CD8-positive, alpha-beta memory T cell (primary cell): ENCODE measurements at regions not wholly inside any gene's neighbourhood (a gene's known extent, or its start where the extent isn't known, plus 50 kb on each side); places are given as distances from the start of the nearest gene placed in this dataset.

Experiments
- CTCF ChIA-PET: fragments of 350-600 bp; sonication (Branson Sonifier 250); formaldehyde crosslinking; loops from one replicate; lab custom pipeline; 2021; ENCODE audit warnings: antibody characterized with exemption; lab: Charles Lee
- POLR2A ChIA-PET: fragments of 350-600 bp; sonication (Branson Sonifier 250); formaldehyde crosslinking; loops from one replicate; lab custom pipeline; 2021; ENCODE audit warnings: antibody characterized with exemption; lab: Charles Lee
- DNase-seq, 5 donors: peaks; one replicate each; pipeline versions ENCODE4 v3.0.0 to v3.0.0-alpha.2; 2020 to 2022; ENCODE audit warnings: mixed read lengths in 1 of 5
- H3K27ac ChIP-seq: one replicate; pipeline ENCODE4 v1.7.0; 2013; ENCODE audit warnings: low read depth, mild to moderate bottlenecking, low read length, moderate library complexity
- H3K27me3 ChIP-seq: 2 replicates; pipeline ENCODE4 v1.7.0; 2013; ENCODE audit warnings: low read length, mild to moderate bottlenecking; ENCODE audit not compliant: insufficient read depth, poor library complexity, severe bottlenecking
- H3K36me3 ChIP-seq: 2 replicates; pipeline ENCODE4 v1.7.0; 2013; ENCODE audit warnings: mild to moderate bottlenecking, low read length, moderate library complexity; ENCODE audit not compliant: insufficient read depth
- H3K4me1 ChIP-seq: 2 replicates; pipeline ENCODE4 v1.7.0; 2013; ENCODE audit warnings: mild to moderate bottlenecking, low read length, moderate library complexity; ENCODE audit not compliant: insufficient read depth
- H3K4me3 ChIP-seq: 2 replicates; pipeline ENCODE4 v1.7.0; 2013; ENCODE audit warnings: mild to moderate bottlenecking, low read length
- H3K9me3 ChIP-seq: 2 replicates; pipeline ENCODE4 v1.7.0; 2013; ENCODE audit warnings: mild to moderate bottlenecking, low read length
- H3K27ac Mint-ChIP-seq, 8 donors: one replicate each; pipeline ENCODE4 v1.8.0; 2020 to 2021; ENCODE audit warnings: mixed read lengths in 8 of 8, mild to moderate bottlenecking in 6 of 8, inconsistent platforms in 3 of 8, moderate library complexity in 3 of 8
- H3K27me3 Mint-ChIP-seq, 2 donors: one replicate each; pipeline ENCODE4 v1.8.0; 2020 to 2021; ENCODE audit warnings: mixed read lengths in 2 of 2, mild to moderate bottlenecking in 1 of 2, moderate library complexity in 1 of 2
- H3K36me3 Mint-ChIP-seq, 3 donors: one replicate each; pipeline ENCODE4 v1.8.0; 2020 to 2021; ENCODE audit warnings: mixed read lengths in 3 of 3, inconsistent platforms in 1 of 3, mild to moderate bottlenecking in 1 of 3
- H3K4me1 Mint-ChIP-seq, 3 donors: one replicate each; pipeline ENCODE4 v1.8.0; 2020 to 2021; ENCODE audit warnings: mixed read lengths in 3 of 3, inconsistent platforms in 1 of 3, mild to moderate bottlenecking in 1 of 3
- H3K4me3 Mint-ChIP-seq, 7 donors: one replicate each; pipeline ENCODE4 v1.8.0; 2020 to 2021; ENCODE audit warnings: mixed read lengths in 7 of 7, mild to moderate bottlenecking in 6 of 7, moderate library complexity in 4 of 7, inconsistent platforms in 2 of 7
- H3K9me3 Mint-ChIP-seq, 5 donors: one replicate each; pipeline ENCODE4 v1.8.0; 2020 to 2022; ENCODE audit warnings: mixed read lengths in 5 of 5, mild to moderate bottlenecking in 3 of 5, moderate library complexity in 2 of 5, inconsistent platforms in 1 of 5

DNA sequence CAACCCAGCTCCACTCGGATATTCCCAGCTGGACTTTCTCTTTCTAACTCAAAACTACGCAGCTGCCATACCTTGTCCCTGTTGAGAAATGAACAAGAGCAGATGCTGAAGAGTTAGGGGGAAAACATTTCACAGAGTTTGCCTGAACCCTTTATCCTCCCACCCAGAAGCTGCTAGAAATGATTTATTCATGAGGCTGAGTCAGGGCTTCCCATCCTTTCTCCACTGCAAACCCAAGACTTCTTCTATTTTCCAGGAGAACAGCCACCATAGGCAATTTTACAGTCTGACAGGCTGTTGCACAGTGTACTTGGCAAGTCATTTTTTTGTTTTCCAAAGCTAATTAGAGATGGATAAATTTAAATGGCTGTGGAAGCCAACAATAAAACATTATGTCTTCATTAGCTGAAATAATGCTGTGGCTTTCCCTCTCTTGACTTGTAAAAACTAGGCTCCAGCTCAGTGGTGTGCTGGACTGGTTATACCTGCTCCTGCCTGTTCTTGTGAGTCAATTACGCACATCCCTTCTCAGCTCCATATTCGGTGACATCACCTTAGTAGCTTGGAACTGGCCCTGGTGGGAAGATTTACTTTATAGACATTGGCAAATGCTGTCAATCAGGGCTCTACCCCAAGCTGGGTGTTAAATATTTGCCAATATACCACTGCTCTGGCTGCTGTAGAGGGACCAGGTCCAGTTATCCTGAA is 71.9 kb downstream of the KIF4B start:
- Mint-ChIP-seq H3K4me1 (no peaks in the 10 kb centered on the region), H3K9me3 (peaks cover 0 to 5% (median 0%) of the 10 kb centered on the region in 5 donors), H3K27me3 (peaks cover 2 to 5% of the 10 kb centered on the region in 2 donors), H3K36me3 (no peaks in the 10 kb centered on the region), H3K4me3 (no peak overlapping the region), H3K27ac (no peak overlapping the region)
- no peaks in the 10 kb centered on the region for H3K36me3 ChIP-seq
- CTCF ChIA-PET: no interaction called here
- no peak overlapping the region for H3K27ac ChIP-seq
- no peak for DNase-seq
- H3K27me3 ChIP-seq: no peaks in the 10 kb centered on the region
- no peaks in the 10 kb centered on the region for H3K4me1 ChIP-seq
- no peaks in the 10 kb centered on the region for H3K9me3 ChIP-seq
- no peak overlapping the region for H3K4me3 ChIP-seq
- POLR2A ChIA-PET: no interaction called here

GRCh38 chr5:155087036-155087435 is 73.5 kb downstream of the KIF4B start:
- Histone ChIP-seq H3K27me3 (no peaks in the 10 kb centered on the region), H3K4me1 (no peaks in the 10 kb centered on the region), H3K36me3 (no peaks in the 10 kb centered on the region), H3K9me3 (no peaks in the 10 kb centered on the region), H3K4me3 (no peak overlapping the region), H3K27ac (no peak overlapping the region)
- Mint-ChIP-seq H3K4me3 (no peak overlapping the region), H3K27me3 (peaks cover 2 to 6% of the 10 kb centered on the region in 2 donors), H3K9me3 (peaks cover 0 to 5% (median 0%) of the 10 kb centered on the region in 5 donors), H3K27ac (no peak overlapping the region), H3K4me1 (no peaks in the 10 kb centered on the region), H3K36me3 (no peaks in the 10 kb centered on the region)
- POLR2A ChIA-PET: no interaction called here
- CTCF ChIA-PET: interaction anchor here (1.1 kb wide), 1 partner anchor 21 kb away, joined by 3 read pairs; no protein-coding TSS in a partner anchor
- no peak for DNase-seq

GRCh38 chr5:155088811-155089210 is 75.3 kb downstream of the KIF4B start:
- H3K4me1 Mint-ChIP-seq: no peaks in the 10 kb centered on the region
- no peaks in the 10 kb centered on the region for H3K4me1 ChIP-seq
- H3K27ac Mint-ChIP-seq: no peak overlapping the region
- H3K27me3 Mint-ChIP-seq: peaks cover 2 to 12% of the 10 kb centered on the region in 2 donors
- H3K27me3 ChIP-seq: no peaks in the 10 kb centered on the region
- POLR2A ChIA-PET: no interaction called here
- peaks cover 0 to 7% (median 0%) of the 10 kb centered on the region in 5 donors for H3K9me3 Mint-ChIP-seq
- DNase-seq: no peak
- H3K9me3 ChIP-seq: no peaks in the 10 kb centered on the region
- no peak overlapping the region for H3K4me3 Mint-ChIP-seq
- H3K27ac ChIP-seq: no peak overlapping the region
- CTCF ChIA-PET: no interaction called here
- H3K36me3 ChIP-seq: no peaks in the 10 kb centered on the region
- no peak overlapping the region for H3K4me3 ChIP-seq
- H3K36me3 Mint-ChIP-seq: no peaks in the 10 kb centered on the region

- ChIA-PET CTCF (no interaction called here), POLR2A (no interaction called here)
- H3K4me1 Mint-ChIP-seq: no peaks in the 10 kb centered on the region
- H3K27me3 Mint-ChIP-seq: peaks cover 2 to 16% of the 10 kb centered on the region in 2 donors
- Histone ChIP-seq H3K9me3 (no peaks in the 10 kb centered on the region), H3K27ac (no peak overlapping the region), H3K36me3 (no peaks in the 10 kb centered on the region), H3K27me3 (no peaks in the 10 kb centered on the region), H3K4me1 (no peaks in the 10 kb centered on the region), H3K4me3 (no peak overlapping the region)
- no peaks in the 10 kb centered on the region for H3K36me3 Mint-ChIP-seq
- no peak for DNase-seq
- H3K4me3 Mint-ChIP-seq: no peak overlapping the region
- H3K27ac Mint-ChIP-seq: no peak overlapping the region
- H3K9me3 Mint-ChIP-seq: peaks cover 0 to 5% (median 0%) of the 10 kb centered on the region in 5 donors
These were observed 76.1 kb downstream of the KIF4B start for GRCh38 chr5:155089643-155090042.

DNA sequence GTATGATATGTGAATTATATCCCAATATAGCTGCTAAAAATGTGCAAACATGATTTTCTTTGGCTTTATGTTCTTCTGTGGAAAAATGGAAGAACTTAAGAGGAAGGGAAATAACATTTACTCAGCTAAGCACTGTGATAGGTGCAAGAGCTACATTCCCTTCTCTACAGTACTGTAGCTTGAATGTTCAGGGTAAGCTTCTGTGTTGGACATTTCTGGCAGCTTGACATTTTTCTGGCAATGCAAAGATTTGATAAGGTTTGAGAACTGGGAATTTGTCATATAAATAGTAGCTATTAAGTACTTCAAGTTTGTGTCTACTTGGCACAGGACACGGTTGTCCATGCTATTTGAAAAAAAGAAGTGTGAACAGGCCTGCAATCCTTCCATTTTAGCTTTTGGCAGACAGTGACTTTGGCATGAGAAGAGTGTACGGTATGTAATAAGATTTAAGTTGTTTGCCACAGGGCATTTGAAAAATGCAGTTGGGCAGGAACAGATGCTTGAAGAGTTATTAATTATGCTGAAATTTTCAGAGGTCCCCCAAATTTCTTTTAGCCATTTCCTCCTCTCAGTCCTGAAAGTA is 77.6 kb downstream of the KIF4B start:
- peaks cover 0 to 7% (median 3%) of the 10 kb centered on the region in 5 donors for H3K9me3 Mint-ChIP-seq
- Histone ChIP-seq H3K36me3 (no peaks in the 10 kb centered on the region), H3K27me3 (no peaks in the 10 kb centered on the region), H3K4me1 (no peaks in the 10 kb centered on the region), H3K9me3 (no peaks in the 10 kb centered on the region), H3K27ac (no peak overlapping the region), H3K4me3 (no peak overlapping the region)
- H3K27me3 Mint-ChIP-seq: peaks cover 2 to 21% of the 10 kb centered on the region in 2 donors
- CTCF ChIA-PET: no interaction called here
- H3K4me1 Mint-ChIP-seq: no peaks in the 10 kb centered on the region
- H3K4me3 Mint-ChIP-seq: no peak overlapping the region
- POLR2A ChIA-PET: no interaction called here
- H3K36me3 Mint-ChIP-seq: no peaks in the 10 kb centered on the region
- DNase-seq: no peak
- no peak overlapping the region for H3K27ac Mint-ChIP-seq

DNA sequence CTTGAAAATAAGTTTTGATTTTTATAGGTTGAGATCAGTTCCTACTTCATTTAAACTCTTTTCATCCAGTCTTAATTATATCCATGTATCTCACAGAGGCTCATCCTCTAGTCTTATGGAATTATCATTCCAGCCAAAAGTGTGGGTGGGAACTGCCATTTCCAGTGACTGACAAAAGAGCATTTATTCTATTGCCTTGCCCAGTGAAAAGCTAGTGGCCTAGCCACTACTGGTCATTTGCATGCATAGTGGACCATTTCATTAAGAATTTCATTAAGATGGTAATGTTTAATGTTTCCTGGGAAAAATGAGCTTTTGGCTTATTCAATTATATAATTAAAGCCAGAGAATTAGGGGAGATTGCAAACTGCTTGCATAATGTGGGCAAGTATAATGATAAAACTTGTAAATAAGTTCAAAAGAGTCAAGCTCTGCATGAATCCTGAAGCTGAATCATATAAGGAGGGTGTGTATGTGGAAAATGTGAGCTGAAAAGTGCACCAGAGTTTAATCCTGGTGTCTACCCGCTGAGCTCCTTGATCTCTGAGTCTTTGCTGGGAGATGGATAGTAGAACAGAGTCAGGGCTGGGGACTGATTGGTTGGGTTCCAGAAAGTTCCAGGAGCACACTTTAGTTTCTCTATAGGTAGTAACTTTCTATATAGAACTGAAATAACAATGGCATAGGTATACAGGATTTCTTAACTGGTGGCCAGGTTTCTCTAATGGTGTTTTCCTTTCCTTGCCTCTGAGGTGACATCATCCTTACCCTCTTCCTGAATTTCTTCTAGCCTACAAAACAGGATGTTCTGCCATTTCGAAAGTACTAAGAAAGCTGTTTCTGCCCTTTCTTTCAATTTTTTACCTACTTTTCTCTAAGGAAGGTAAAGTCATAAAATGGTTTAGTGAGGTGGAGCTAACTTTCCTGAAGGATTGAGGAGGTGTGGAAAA is 78.5 kb downstream of the KIF4B start:
- ChIA-PET CTCF (no interaction called here), POLR2A (no interaction called here)
- H3K4me1 Mint-ChIP-seq: no peaks in the 10 kb centered on the region
- no peak for DNase-seq
- H3K36me3 Mint-ChIP-seq: no peaks in the 10 kb centered on the region
- H3K9me3 Mint-ChIP-seq: peaks cover 0 to 7% (median 3%) of the 10 kb centered on the region in 5 donors
- Histone ChIP-seq H3K27me3 (no peaks in the 10 kb centered on the region), H3K4me3 (no peak overlapping the region), H3K36me3 (no peaks in the 10 kb centered on the region), H3K9me3 (no peaks in the 10 kb centered on the region), H3K4me1 (no peaks in the 10 kb centered on the region), H3K27ac (no peak overlapping the region)
- H3K27me3 Mint-ChIP-seq: peaks cover 2 to 25% of the 10 kb centered on the region in 2 donors
- H3K4me3 Mint-ChIP-seq: no peak overlapping the region
- H3K27ac Mint-ChIP-seq: no peak overlapping the region

DNA sequence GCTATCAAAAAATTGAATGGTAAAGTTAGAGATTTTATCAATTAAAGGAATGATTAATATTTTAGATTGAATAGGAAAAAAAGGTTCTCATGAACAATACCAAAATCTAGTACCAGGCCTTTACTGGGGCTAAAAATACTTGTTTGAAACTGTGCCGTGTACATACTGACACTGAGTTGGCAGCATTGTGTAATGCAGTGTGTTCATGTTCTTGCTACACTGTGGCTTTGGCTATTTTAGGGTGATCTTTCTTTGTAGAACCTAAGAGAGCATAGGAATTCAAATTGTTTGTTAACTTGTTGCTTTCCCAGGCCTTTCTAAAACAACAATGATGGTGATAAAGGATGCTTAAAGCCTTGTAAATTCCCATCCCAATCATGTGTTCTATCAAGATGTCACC is 80.9 kb downstream of the KIF4B start:
- H3K4me1 Mint-ChIP-seq: no peaks in the 10 kb centered on the region
- H3K36me3 Mint-ChIP-seq: no peaks in the 10 kb centered on the region
- H3K4me3 ChIP-seq: no peak overlapping the region
- no peak overlapping the region for H3K4me3 Mint-ChIP-seq
- H3K27ac Mint-ChIP-seq: no peak overlapping the region
- CTCF ChIA-PET: no interaction called here
- H3K9me3 Mint-ChIP-seq: peaks cover 0 to 7% (median 3%) of the 10 kb centered on the region in 5 donors
- H3K27me3 ChIP-seq: no peaks in the 10 kb centered on the region
- no peaks in the 10 kb centered on the region for H3K9me3 ChIP-seq
- H3K4me1 ChIP-seq: no peaks in the 10 kb centered on the region
- no peaks in the 10 kb centered on the region for H3K36me3 ChIP-seq
- H3K27me3 Mint-ChIP-seq: peaks cover 0 to 20% of the 10 kb centered on the region in 2 donors
- DNase-seq: no peak
- POLR2A ChIA-PET: no interaction called here
- no peak overlapping the region for H3K27ac ChIP-seq

DNA sequence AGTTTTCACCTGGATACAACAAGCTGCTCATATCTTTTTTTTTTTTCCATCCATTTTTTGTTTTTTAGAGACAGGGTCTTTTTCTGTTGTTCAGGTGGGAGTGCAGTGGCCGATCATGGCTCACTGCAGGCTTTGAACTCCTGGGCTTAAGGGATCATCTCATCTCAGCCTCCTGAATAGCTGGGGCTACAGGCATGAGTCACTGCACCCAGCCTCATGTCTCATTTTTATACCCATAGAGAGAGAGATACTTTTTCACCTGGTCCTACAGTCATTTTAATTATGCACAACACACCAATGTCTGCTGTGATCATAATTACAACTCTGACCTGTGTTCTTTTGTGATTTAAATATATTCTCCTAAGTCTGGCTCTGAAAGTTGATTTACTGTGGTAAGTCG is 84.4 kb downstream of the KIF4B start:
- peaks cover 0 to 7% (median 0%) of the 10 kb centered on the region in 5 donors for H3K9me3 Mint-ChIP-seq
- H3K9me3 ChIP-seq: no peaks in the 10 kb centered on the region
- no peak for DNase-seq
- H3K4me3 Mint-ChIP-seq: no peak overlapping the region
- no peak overlapping the region for H3K4me3 ChIP-seq
- no peaks in the 10 kb centered on the region for H3K36me3 Mint-ChIP-seq
- H3K4me1 ChIP-seq: no peaks in the 10 kb centered on the region
- ChIA-PET POLR2A (no interaction called here), CTCF (no interaction called here)
- no peak overlapping the region for H3K27ac ChIP-seq
- no peaks in the 10 kb centered on the region for H3K27me3 ChIP-seq
- no peak overlapping the region for H3K27ac Mint-ChIP-seq
- no peaks in the 10 kb centered on the region for H3K36me3 ChIP-seq
- H3K4me1 Mint-ChIP-seq: no peaks in the 10 kb centered on the region
- H3K27me3 Mint-ChIP-seq: peaks cover 1 to 21% of the 10 kb centered on the region in 2 donors
